CD14-positive monocyte (primary cell): ENCODE measurements at regions not wholly inside any gene's neighbourhood (a gene's known extent, or its start where the extent isn't known, plus 50 kb on each side); places are given as distances from the start of the nearest gene placed in this dataset.

Experiments
- DNase-seq, 3 donors: peaks; one replicate each; pipeline ENCODE4 v3.0.0-alpha.2; 2011 to 2022
- H2AFZ ChIP-seq: 2 replicates; pipeline ENCODE4 v1.6.0; 2012; ENCODE audit warnings: mild to moderate bottlenecking, low read depth, low read length, inconsistent platforms; ENCODE audit not compliant: insufficient read depth, poor library complexity, severe bottlenecking
- H3K27ac ChIP-seq, 2 donors: 1 replicate in 1 of 2; 2 replicates in 1 of 2; pipeline ENCODE4 v1.5.1; 2012 to 2013; ENCODE audit warnings: low read length in 2 of 2, control low read depth in 1 of 2, inconsistent platforms in 1 of 2, low read depth in 1 of 2, mild to moderate bottlenecking in 1 of 2
- H3K27me3 ChIP-seq, 2 donors: one replicate each; pipeline versions ENCODE4 v1.6.0 to v1.6.1; 2011 to 2013; ENCODE audit warnings: low read length in 2 of 2; ENCODE audit not compliant: control insufficient read depth in 2 of 2, insufficient read depth in 2 of 2
- H3K36me3 ChIP-seq, 2 donors: replicated peaks in 1 of 2; 1 replicate in 1 of 2; 2 replicates in 1 of 2; pipeline versions ENCODE4 v1.5.1 to v1.6.1; 2012 to 2013; ENCODE audit warnings: low read length in 2 of 2, control low read depth in 1 of 2, inconsistent platforms in 1 of 2, mild to moderate bottlenecking in 1 of 2; ENCODE audit not compliant: insufficient read depth in 2 of 2, control insufficient read depth in 1 of 2
- H3K4me1 ChIP-seq, 2 donors: 1 replicate in 1 of 2; 2 replicates in 1 of 2; pipeline versions ENCODE4 v1.5.1 to v1.6.1; 2012 to 2013; ENCODE audit warnings: low read length in 2 of 2, control low read depth in 1 of 2, inconsistent platforms in 1 of 2, mild to moderate bottlenecking in 1 of 2, moderate library complexity in 1 of 2; ENCODE audit not compliant: insufficient read depth in 2 of 2, control insufficient read depth in 1 of 2
- H3K4me2 ChIP-seq: replicated peaks from 2 replicates; pipeline ENCODE3; 2012; ENCODE audit warnings: low read length, moderate library complexity, mild to moderate bottlenecking; ENCODE audit not compliant: poor library complexity, severe bottlenecking; ENCODE audit errors: extremely low read depth
- H3K4me3 ChIP-seq, 3 experiments: fragments of 200-600 bp in 1 of 3; sonication (generic) in 1 of 3; replicated peaks in 1 of 3; 1 replicate in 2 of 3; 2 replicates in 1 of 3; pipeline ENCODE4 v1.5.1; 2011 to 2013; ENCODE audit warnings: low read length in 3 of 3, mild to moderate bottlenecking in 3 of 3, control low read depth in 2 of 3, low read depth in 2 of 3, inconsistent platforms in 1 of 3, moderate library complexity in 1 of 3
- H3K79me2 ChIP-seq: 2 replicates; pipeline ENCODE4 v1.6.0; 2012; ENCODE audit warnings: mild to moderate bottlenecking, control low read depth, inconsistent platforms, low read length, moderate library complexity; ENCODE audit not compliant: insufficient read depth
- H3K9ac ChIP-seq: 2 replicates; pipeline ENCODE4 v1.6.0; 2017; ENCODE audit warnings: low read length, mild to moderate bottlenecking; ENCODE audit not compliant: insufficient read depth, poor library complexity, severe bottlenecking
- H3K9me3 ChIP-seq, 2 donors: replicated peaks in 1 of 2; 1 replicate in 1 of 2; 2 replicates in 1 of 2; pipeline versions ENCODE4 v1.5.1 to v1.6.1; 2012 to 2013; ENCODE audit warnings: low read length in 2 of 2, control low read depth in 1 of 2; ENCODE audit not compliant: control insufficient read depth in 1 of 2, insufficient read depth in 1 of 2
- H4K20me1 ChIP-seq: 2 replicates; pipeline ENCODE4 v1.6.0; 2012; ENCODE audit warnings: mild to moderate bottlenecking, low read length, control low read depth, moderate library complexity; ENCODE audit not compliant: insufficient read depth
- H3K27ac Mint-ChIP-seq, 7 donors: one replicate each; pipeline ENCODE4 v1.8.0; 2020; ENCODE audit warnings: mild to moderate bottlenecking in 7 of 7, mixed read lengths in 7 of 7, moderate library complexity in 6 of 7, inconsistent platforms in 2 of 7
- H3K27me3 Mint-ChIP-seq, 3 donors: one replicate each; pipeline ENCODE4 v1.8.0; 2021 to 2022; ENCODE audit warnings: low read depth in 3 of 3, mild to moderate bottlenecking in 3 of 3, mixed read lengths in 3 of 3, moderate library complexity in 3 of 3, inconsistent platforms in 1 of 3
- H3K36me3 Mint-ChIP-seq, 2 donors: one replicate each; pipeline ENCODE4 v1.8.0; 2020; ENCODE audit warnings: mixed read lengths in 2 of 2, inconsistent platforms in 1 of 2, mild to moderate bottlenecking in 1 of 2
- H3K4me1 Mint-ChIP-seq: one replicate; pipeline ENCODE4 v1.8.0; 2020; ENCODE audit warnings: mild to moderate bottlenecking, mixed read lengths
- H3K4me3 Mint-ChIP-seq, 2 donors: one replicate each; pipeline ENCODE4 v1.8.0; 2020; ENCODE audit warnings: mild to moderate bottlenecking in 2 of 2, mixed read lengths in 2 of 2, moderate library complexity in 1 of 2
- H3K9me3 Mint-ChIP-seq, 7 donors: one replicate each; pipeline ENCODE4 v1.8.0; 2020 to 2022; ENCODE audit warnings: mixed read lengths in 7 of 7, mild to moderate bottlenecking in 6 of 7, moderate library complexity in 6 of 7, inconsistent platforms in 2 of 7
- CTCF ChIP-seq: fragments of 200-600 bp; IDR thresholded peaks from one replicate; pipeline ENCODE4 v1.8.0; 2022; ENCODE audit warnings: antibody characterized with exemption, mild to moderate bottlenecking
- WGBS: methylation state at CpG from one replicate; pipeline ENCODE4 v1.1.5; 2013; ENCODE audit warnings: missing lambda C conversion rate; ENCODE audit not compliant: insufficient coverage; 5-methylcytosine and 5-hydroxymethylcytosine counted together
- intact Hi-C, 2 donors: fragments of 100-400 bp; cut with micrococcal nuclease; formaldehyde crosslinking; loops; one replicate each; pipeline versions ENCODE4 v1.15.0 to v1.15.1; 2023

DNA sequence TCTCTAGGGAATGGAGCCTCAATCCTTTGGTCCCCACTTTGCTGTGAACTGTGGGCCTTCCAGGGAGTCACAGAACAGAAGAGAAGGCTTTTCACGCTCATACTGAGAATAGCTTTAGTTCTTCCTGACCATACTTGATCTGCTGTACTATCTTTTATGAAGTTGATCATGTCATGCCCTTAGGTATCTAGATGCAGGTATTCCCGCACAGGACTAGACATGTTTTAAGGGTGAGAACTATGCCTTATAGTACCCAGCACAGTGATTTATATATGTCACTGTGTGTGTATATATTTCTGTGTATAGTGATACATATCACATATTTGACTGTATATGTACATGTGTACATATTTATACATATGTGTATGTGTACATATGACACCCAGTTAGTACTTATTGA is 358.4 kb upstream of the SEMA6D start:
- Histone ChIP-seq H3K79me2 (no peaks in the 10 kb centered on the region), H3K4me1 (no peaks in the 10 kb centered on the region), H2AFZ (no peak overlapping the region), H3K36me3 (no peaks in the 10 kb centered on the region), H3K27ac (no peak overlapping the region), H3K4me3 (no peak overlapping the region), H3K27me3 (no peaks in the 10 kb centered on the region), H3K9me3 (no peaks in the 10 kb centered on the region), H3K9ac (no peak overlapping the region), H4K20me1 (no peaks in the 10 kb centered on the region), H3K4me2 (no peak overlapping the region)
- intact Hi-C loops, result no loop called here
- peaks cover 0 to 2% (median 0%) of the 10 kb centered on the region in 3 donors for H3K27me3 Mint-ChIP-seq
- H3K36me3 Mint-ChIP-seq, result no peaks in the 10 kb centered on the region
- H3K9me3 Mint-ChIP-seq, result peaks cover 0 to 17% (median 5%) of the 10 kb centered on the region in 7 donors
- H3K4me3 Mint-ChIP-seq, result no peak overlapping the region
- no CpG with 5 or more reads among the region's 2 CpGs for WGBS
- no peak overlapping the region for H3K27ac Mint-ChIP-seq
- no peaks in the 10 kb centered on the region for H3K4me1 Mint-ChIP-seq
- TF ChIP-seq CTCF, result no peak
- DNase-seq, result no peak

DNA sequence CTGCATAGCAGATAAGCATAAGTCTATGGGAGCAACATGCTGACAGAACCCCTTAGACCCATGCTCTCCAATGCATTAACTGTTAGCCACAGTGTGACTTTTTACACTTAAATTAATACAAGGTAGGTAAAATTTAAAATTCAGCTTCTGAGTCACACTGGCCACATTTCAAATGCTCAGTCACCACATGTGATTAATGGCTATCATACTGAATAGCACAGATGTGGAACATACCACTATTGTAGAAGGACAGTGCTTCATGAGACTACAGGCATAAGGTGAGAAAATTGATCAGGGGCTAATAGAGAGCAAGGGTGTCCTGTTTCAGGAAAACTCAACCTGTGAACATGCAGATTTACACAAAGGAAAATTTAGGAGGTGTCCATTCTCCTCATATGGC is 357.0 kb upstream of the SEMA6D start:
- Histone ChIP-seq H4K20me1 (no peaks in the 10 kb centered on the region), H3K27ac (no peak overlapping the region), H3K79me2 (no peaks in the 10 kb centered on the region), H3K9ac (no peak overlapping the region), H3K27me3 (no peaks in the 10 kb centered on the region), H3K4me3 (no peak overlapping the region), H3K4me2 (no peak overlapping the region), H2AFZ (no peak overlapping the region), H3K4me1 (no peaks in the 10 kb centered on the region), H3K9me3 (peaks cover 0 to 4% of the 10 kb centered on the region in 2 donors), H3K36me3 (no peaks in the 10 kb centered on the region)
- DNase-seq, result no peak
- Mint-ChIP-seq H3K36me3 (no peaks in the 10 kb centered on the region), H3K27me3 (peaks cover 0 to 2% (median 0%) of the 10 kb centered on the region in 3 donors), H3K27ac (no peak overlapping the region), H3K4me1 (no peaks in the 10 kb centered on the region), H3K4me3 (no peak overlapping the region), H3K9me3 (peaks cover 0 to 17% (median 3%) of the 10 kb centered on the region in 7 donors)
- no peak for TF ChIP-seq CTCF
- intact Hi-C loops, result no loop called here
